HFFc6 (cell line): ENCODE measurements at regions not wholly inside any gene's neighbourhood (a gene's known extent, or its start where the extent isn't known, plus 50 kb on each side); places are given as distances from the start of the nearest gene placed in this dataset.

Experiments
- DNase-seq: peaks from one replicate; pipeline ENCODE4 v3.0.0-alpha.2; 2018
- H3K27ac Mint-ChIP-seq: 2 replicates; pipeline ENCODE4 v1.8.0; 2020; ENCODE audit warnings: mild to moderate bottlenecking, mixed read lengths
- H3K27me3 Mint-ChIP-seq: 2 replicates; pipeline ENCODE4 v1.8.0; 2021; ENCODE audit warnings: mild to moderate bottlenecking, moderate library complexity, mixed read lengths; ENCODE audit not compliant: insufficient read depth
- H3K36me3 Mint-ChIP-seq: 2 replicates; pipeline ENCODE4 v1.8.0; 2021; ENCODE audit warnings: low read depth, mixed read lengths
- H3K4me1 Mint-ChIP-seq: 2 replicates; pipeline ENCODE4 v1.8.0; 2020; ENCODE audit warnings: low read depth, mixed read lengths
- H3K4me3 Mint-ChIP-seq: 2 replicates; pipeline ENCODE4 v1.8.0; 2020; ENCODE audit warnings: mild to moderate bottlenecking, moderate library complexity, mixed read lengths
- H3K9me3 Mint-ChIP-seq: 2 replicates; pipeline ENCODE4 v1.8.0; 2020; ENCODE audit warnings: mild to moderate bottlenecking, mixed read lengths
- TF ChIP-seq, protein P1 (sequence below): fragments of 200-600 bp; sonication (generic); IDR thresholded peaks from 2 replicates; pipeline ENCODE4 v1.5.0; 2021; ENCODE audit warnings: antibody characterized with exemption, mild to moderate bottlenecking

- Mint-ChIP-seq H3K4me3 (no peak overlapping the region), H3K36me3 (no peaks in the 10 kb centered on the region), H3K27me3 (peaks cover 23% of the 10 kb centered on the region), H3K4me1 (no peaks in the 10 kb centered on the region; the same call in 1 of the 2 replicates), H3K9me3 (no peaks in the 10 kb centered on the region; the same call in 1 of the 2 replicates), H3K27ac (no peak overlapping the region)
- DNase-seq: no peak
- TF ChIP-seq, protein P1, sequence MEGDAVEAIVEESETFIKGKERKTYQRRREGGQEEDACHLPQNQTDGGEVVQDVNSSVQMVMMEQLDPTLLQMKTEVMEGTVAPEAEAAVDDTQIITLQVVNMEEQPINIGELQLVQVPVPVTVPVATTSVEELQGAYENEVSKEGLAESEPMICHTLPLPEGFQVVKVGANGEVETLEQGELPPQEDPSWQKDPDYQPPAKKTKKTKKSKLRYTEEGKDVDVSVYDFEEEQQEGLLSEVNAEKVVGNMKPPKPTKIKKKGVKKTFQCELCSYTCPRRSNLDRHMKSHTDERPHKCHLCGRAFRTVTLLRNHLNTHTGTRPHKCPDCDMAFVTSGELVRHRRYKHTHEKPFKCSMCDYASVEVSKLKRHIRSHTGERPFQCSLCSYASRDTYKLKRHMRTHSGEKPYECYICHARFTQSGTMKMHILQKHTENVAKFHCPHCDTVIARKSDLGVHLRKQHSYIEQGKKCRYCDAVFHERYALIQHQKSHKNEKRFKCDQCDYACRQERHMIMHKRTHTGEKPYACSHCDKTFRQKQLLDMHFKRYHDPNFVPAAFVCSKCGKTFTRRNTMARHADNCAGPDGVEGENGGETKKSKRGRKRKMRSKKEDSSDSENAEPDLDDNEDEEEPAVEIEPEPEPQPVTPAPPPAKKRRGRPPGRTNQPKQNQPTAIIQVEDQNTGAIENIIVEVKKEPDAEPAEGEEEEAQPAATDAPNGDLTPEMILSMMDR: no peak
Measured at GRCh38 chr6:166721576-166721975, 94.5 kb upstream of the RPS6KA2 start.

- Mint-ChIP-seq H3K4me1 (no peaks in the 10 kb centered on the region; the same call in 1 of the 2 replicates), H3K4me3 (no peak overlapping the region), H3K36me3 (no peaks in the 10 kb centered on the region), H3K27me3 (peaks cover 23% of the 10 kb centered on the region), H3K27ac (no peak overlapping the region), H3K9me3 (no peaks in the 10 kb centered on the region; the same call in 1 of the 2 replicates)
- TF ChIP-seq, protein P1: no peak
- DNase-seq: no peak
Measured at GRCh38 chr6:166720856-166721255, 93.8 kb upstream of the RPS6KA2 start.

DNA sequence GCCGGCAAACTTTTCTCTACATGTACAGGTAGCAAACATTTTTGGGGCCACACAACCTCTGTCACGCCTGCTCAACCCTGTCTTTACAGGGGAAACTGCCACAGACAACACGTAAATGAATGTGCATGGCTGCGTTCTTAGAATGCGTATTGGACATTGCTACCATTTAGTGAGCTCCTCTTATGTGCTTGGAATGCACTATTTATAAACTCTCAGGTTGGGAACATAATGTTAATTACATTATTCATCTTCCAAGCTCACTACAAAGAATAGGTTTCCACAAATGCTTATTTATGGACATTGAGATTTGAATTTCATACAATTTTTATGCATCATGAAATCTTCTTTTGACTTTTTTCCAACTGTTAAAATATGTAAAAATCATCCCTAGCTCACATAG, 92.0 kb upstream of the RPS6KA2 start:
- Mint-ChIP-seq H3K9me3 (no peaks in the 10 kb centered on the region; the same call in 1 of the 2 replicates), H3K27ac (no peak overlapping the region), H3K27me3 (peaks cover 27% of the 10 kb centered on the region)

DNA sequence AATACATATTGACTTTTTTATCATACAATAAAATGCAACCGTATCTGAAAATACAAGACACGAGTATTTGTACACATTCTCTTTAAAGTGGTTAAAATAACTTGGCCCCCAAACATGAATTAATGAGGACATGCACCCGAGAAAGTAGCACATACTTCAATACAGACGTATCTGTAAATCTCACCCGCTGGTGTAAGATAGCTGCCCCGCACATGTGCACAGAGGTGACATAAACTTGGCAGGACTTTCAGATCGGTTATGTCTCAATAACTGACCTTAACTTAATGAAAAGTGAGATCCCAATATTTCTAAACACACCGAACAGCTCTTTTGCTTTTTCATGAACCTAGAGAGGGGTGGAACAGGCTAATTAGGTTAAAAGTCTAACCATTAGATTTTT, 91.5 kb upstream of the RPS6KA2 start:
- TF ChIP-seq, protein P1: no peak
- Mint-ChIP-seq H3K27ac (no peak overlapping the region), H3K9me3 (no peaks in the 10 kb centered on the region; the same call in 1 of the 2 replicates), H3K36me3 (no peaks in the 10 kb centered on the region), H3K4me3 (no peak overlapping the region), H3K4me1 (no peaks in the 10 kb centered on the region), H3K27me3 (peaks cover 27% of the 10 kb centered on the region)
- no peak for DNase-seq

More for the DNA sequence above, 92.0 kb upstream of the RPS6KA2 start:
- H3K36me3 Mint-ChIP-seq: no peaks in the 10 kb centered on the region
- TF ChIP-seq, protein P1: no peak
- H3K4me3 Mint-ChIP-seq: no peak overlapping the region
- no peaks in the 10 kb centered on the region for H3K4me1 Mint-ChIP-seq
- DNase-seq: no peak

DNA sequence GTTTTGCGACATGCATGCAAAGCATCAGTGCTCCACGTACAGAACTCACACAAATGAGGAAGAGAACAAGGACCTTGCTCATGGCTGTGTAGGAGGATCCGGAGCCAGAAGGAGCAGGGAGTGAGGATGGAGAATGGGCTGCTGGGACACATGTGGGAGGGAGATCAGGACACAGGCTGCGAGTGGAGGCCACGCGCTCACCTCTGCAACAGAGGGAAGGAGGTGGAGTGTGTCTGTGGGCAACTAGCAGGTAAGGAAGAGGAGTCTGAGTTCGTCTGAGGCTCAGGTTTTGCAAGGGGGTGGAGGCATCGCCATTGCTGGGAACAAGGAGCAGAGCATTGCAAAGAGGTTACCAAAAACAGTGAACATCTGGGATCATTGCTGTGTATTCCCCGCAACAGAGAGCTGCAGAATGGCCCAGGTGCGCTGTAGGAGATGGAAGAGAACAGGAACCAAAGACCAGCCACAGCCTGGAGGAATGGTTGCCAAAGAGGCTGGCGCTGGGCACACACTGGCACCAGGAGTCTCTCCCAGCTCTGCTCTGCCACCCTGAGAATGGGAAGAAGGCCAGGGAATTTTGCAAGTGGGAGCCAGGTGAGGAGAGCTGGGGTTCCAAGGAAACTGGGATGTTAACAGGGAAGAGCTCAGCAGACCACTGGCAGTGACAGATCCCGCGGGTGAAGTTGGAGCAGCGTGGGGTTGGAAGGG, 90.0 kb upstream of the RPS6KA2 start:
- DNase-seq: no peak
- Mint-ChIP-seq H3K27me3 (peaks cover 28% of the 10 kb centered on the region), H3K9me3 (no peaks in the 10 kb centered on the region; the same call in 1 of the 2 replicates), H3K36me3 (no peaks in the 10 kb centered on the region), H3K4me3 (no peak overlapping the region), H3K27ac (no peak overlapping the region), H3K4me1 (no peaks in the 10 kb centered on the region)
- TF ChIP-seq, protein P1: no peak
